H9 (cell line): ENCODE measurements at regions not wholly inside any gene's neighbourhood (a gene's known extent, or its start where the extent isn't known, plus 50 kb on each side); places are given as distances from the start of the nearest gene placed in this dataset.

ENCODE experiments used
- DNase-seq: peaks from one replicate; pipeline ENCODE4 v3.0.0-alpha.2; 2017
- H2AFZ ChIP-seq: one replicate; pipeline ENCODE4 v1.6.1; 2013; ENCODE audit warnings: mild to moderate bottlenecking, low read length, control low read depth, moderate library complexity
- H2AK5ac ChIP-seq: 2 replicates; pipeline ENCODE4 v1.6.1; 2013; ENCODE audit warnings: low read length, control low read depth, mixed read lengths; ENCODE audit not compliant: insufficient read length
- H2BK120ac ChIP-seq: one replicate; pipeline ENCODE4 v1.6.1; 2013; ENCODE audit warnings: low read depth, mild to moderate bottlenecking, low read length, control low read depth, inconsistent platforms; ENCODE audit not compliant: poor library complexity, severe bottlenecking
- H2BK12ac ChIP-seq: 2 replicates; pipeline ENCODE4 v1.6.1; 2013; ENCODE audit warnings: low read length, control low read depth, mixed read lengths, low read depth; ENCODE audit not compliant: insufficient read length
- H2BK15ac ChIP-seq: 2 replicates; pipeline ENCODE4 v1.6.1; 2013; ENCODE audit warnings: low read depth, low read length, control low read depth
- H2BK20ac ChIP-seq: one replicate; pipeline ENCODE4 v1.6.1; 2013; ENCODE audit warnings: low read depth, mild to moderate bottlenecking, low read length, control low read depth, inconsistent platforms; ENCODE audit not compliant: poor library complexity, severe bottlenecking
- H2BK5ac ChIP-seq: 2 replicates; pipeline ENCODE4 v1.6.1; 2013; ENCODE audit warnings: low read length, control low read depth, mixed read lengths; ENCODE audit not compliant: insufficient read length
- H3K14ac ChIP-seq: 2 replicates; pipeline ENCODE4 v1.6.1; 2013; ENCODE audit warnings: low read length, control low read depth; ENCODE audit not compliant: insufficient read depth
- H3K18ac ChIP-seq: 2 replicates; pipeline ENCODE4 v1.6.1; 2013; ENCODE audit warnings: low read depth, mild to moderate bottlenecking, mixed read lengths, low read length, control low read depth; ENCODE audit not compliant: insufficient read length
- H3K23ac ChIP-seq: 2 replicates; pipeline ENCODE4 v1.6.1; 2013; ENCODE audit warnings: low read length, control low read depth, mixed read lengths, low read depth; ENCODE audit not compliant: insufficient read length
- H3K23me2 ChIP-seq: 2 replicates; pipeline ENCODE4 v1.6.1; 2013; ENCODE audit warnings: low read depth, mild to moderate bottlenecking, mixed read lengths, low read length, control low read depth; ENCODE audit not compliant: insufficient read length, poor library complexity, severe bottlenecking
- H3K27ac ChIP-seq: 2 replicates; pipeline ENCODE4 v1.5.1; 2013; ENCODE audit warnings: low read length, control low read depth, mixed read lengths, low read depth; ENCODE audit not compliant: insufficient read length
- H3K27me3 ChIP-seq: 2 replicates; pipeline ENCODE4 v1.6.1; 2013; ENCODE audit warnings: low read length, control low read depth, inconsistent platforms; ENCODE audit not compliant: insufficient read depth
- H3K4ac ChIP-seq: 2 replicates; pipeline ENCODE4 v1.6.1; 2013; ENCODE audit warnings: low read depth, mild to moderate bottlenecking, control low read depth, inconsistent platforms, low read length, moderate library complexity
- H3K4me1 ChIP-seq: 2 replicates; pipeline ENCODE4 v1.6.1; 2013; ENCODE audit warnings: low read length, control low read depth, inconsistent platforms; ENCODE audit not compliant: insufficient read depth
- H3K4me2 ChIP-seq: 2 replicates; pipeline ENCODE4 v1.6.1; 2013; ENCODE audit warnings: low read length, control low read depth, mixed read lengths; ENCODE audit not compliant: insufficient read length, insufficient read depth
- H3K56ac ChIP-seq: 2 replicates; pipeline ENCODE4 v1.6.1; 2013; ENCODE audit warnings: low read depth, mild to moderate bottlenecking, mixed read lengths, low read length, control low read depth; ENCODE audit not compliant: insufficient read length
- H3K79me1 ChIP-seq: 2 replicates; pipeline ENCODE4 v1.6.1; 2013; ENCODE audit warnings: low read depth, mild to moderate bottlenecking, moderate library complexity, low read length, control low read depth, inconsistent platforms; ENCODE audit not compliant: insufficient read depth, poor library complexity, severe bottlenecking
- H3K79me2 ChIP-seq: 2 replicates; pipeline ENCODE4 v1.6.1; 2013; ENCODE audit warnings: low read length, control low read depth, inconsistent platforms; ENCODE audit not compliant: insufficient read depth
- H3K9ac ChIP-seq: 2 replicates; pipeline ENCODE4 v1.6.1; 2013; ENCODE audit warnings: low read length, control low read depth, mixed read lengths; ENCODE audit not compliant: insufficient read length; ENCODE audit errors: extremely low read depth
- H3K9me3 ChIP-seq: one replicate; pipeline ENCODE4 v1.6.1; 2013; ENCODE audit warnings: low read depth, low read length, inconsistent platforms; ENCODE audit not compliant: control insufficient read depth
- H3T11ph ChIP-seq: one replicate; pipeline ENCODE4 v1.6.1; 2013; ENCODE audit warnings: mild to moderate bottlenecking, low read length, control low read depth, inconsistent platforms
- H4K20me1 ChIP-seq: one replicate; pipeline ENCODE4 v1.6.1; 2013; ENCODE audit not compliant: control insufficient read depth, insufficient read length, insufficient read depth
- H4K5ac ChIP-seq: 2 replicates; pipeline ENCODE4 v1.6.1; 2013; ENCODE audit warnings: low read depth, mild to moderate bottlenecking, mixed read lengths, low read length, control low read depth; ENCODE audit not compliant: insufficient read length
- H4K8ac ChIP-seq: replicated peaks from 2 replicates; pipeline ENCODE4 v1.6.1; 2013; ENCODE audit warnings: low read length, control low read depth, mixed read lengths, low read depth; ENCODE audit not compliant: insufficient read length
- H4K91ac ChIP-seq: 2 replicates; pipeline ENCODE4 v1.6.1; 2013; ENCODE audit warnings: low read depth, mild to moderate bottlenecking, moderate library complexity, mixed read lengths, low read length, control low read depth; ENCODE audit not compliant: insufficient read length
- H3K27ac Mint-ChIP-seq, 3 experiments: 2 replicates in 2 of 3; 3 replicates in 1 of 3; pipeline ENCODE4 v1.8.0; 2020 to 2021; ENCODE audit warnings: mixed read lengths in 3 of 3, mild to moderate bottlenecking in 1 of 3, moderate library complexity in 1 of 3
- H3K27me3 Mint-ChIP-seq: 2 replicates; pipeline ENCODE4 v1.8.0; 2021; ENCODE audit warnings: low read depth, mild to moderate bottlenecking, moderate library complexity, mixed read lengths
- H3K36me3 Mint-ChIP-seq, 3 experiments: 2 replicates in 2 of 3; 3 replicates in 1 of 3; pipeline ENCODE4 v1.8.0; 2020 to 2021; ENCODE audit warnings: low read depth in 3 of 3, mixed read lengths in 3 of 3; ENCODE audit not compliant: insufficient read depth in 1 of 3
- H3K4me1 Mint-ChIP-seq, 2 experiments: 2 replicates each; pipeline ENCODE4 v1.8.0; 2020; ENCODE audit warnings: mixed read lengths in 2 of 2
- H3K4me3 Mint-ChIP-seq, 2 experiments: 2 replicates in 1 of 2; 3 replicates in 1 of 2; pipeline ENCODE4 v1.8.0; 2020 to 2021; ENCODE audit warnings: mild to moderate bottlenecking in 2 of 2, mixed read lengths in 2 of 2, moderate library complexity in 1 of 2
- H3K9me3 Mint-ChIP-seq, 2 experiments: 2 replicates in 1 of 2; 3 replicates in 1 of 2; pipeline ENCODE4 v1.8.0; 2020; ENCODE audit warnings: mild to moderate bottlenecking in 2 of 2, mixed read lengths in 2 of 2, moderate library complexity in 1 of 2
- WGBS: extraction: QIAGEN DNeasy Blood & Tissue Kit; methylation state at CpG from one replicate; pipeline ENCODE4 v1.1.7; 2013; ENCODE audit warnings: missing lambda C conversion rate, low lambda C conversion rate, mixed read lengths; ENCODE audit not compliant: insufficient read length; ENCODE audit errors: extremely low coverage; 5-methylcytosine and 5-hydroxymethylcytosine counted together
- TF ChIP-seq, protein P1 (sequence below): fragments of 200-600 bp; sonication (generic); conservative IDR thresholded peaks from 3 replicates; pipeline ENCODE4 v1.8.0; 2021; ENCODE audit warnings: antibody characterized with exemption, mild to moderate bottlenecking

DNA sequence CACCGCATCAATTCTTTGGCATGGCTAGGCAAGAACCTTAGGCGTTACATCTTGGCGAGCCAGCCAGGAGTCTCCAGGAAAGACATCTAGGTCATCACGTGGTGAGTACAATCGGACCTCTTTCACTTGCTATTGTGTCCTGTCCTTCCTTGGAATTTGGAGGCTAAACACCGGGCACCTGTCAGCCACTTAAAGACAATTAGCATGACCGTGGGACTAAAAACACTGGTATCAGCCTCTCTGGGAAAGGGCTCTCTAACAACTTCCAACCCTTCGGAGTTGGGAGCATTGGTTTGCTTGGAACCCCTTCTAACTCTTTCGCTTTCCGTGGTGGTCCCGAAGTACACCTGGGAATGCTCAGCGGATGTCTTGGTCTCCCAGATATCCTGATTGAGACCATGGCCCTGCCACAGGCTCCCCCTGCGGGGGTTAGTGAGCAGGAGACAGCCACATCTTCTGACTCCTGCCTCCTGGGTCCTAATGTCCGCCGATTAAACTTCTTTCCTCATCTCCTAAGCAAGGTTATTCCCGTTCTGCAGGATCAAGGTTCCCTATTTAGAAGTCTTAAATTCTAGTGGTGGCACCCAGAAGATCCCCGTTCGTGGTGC, 971.7 kb downstream of the FSCB start:
- Histone ChIP-seq H2BK120ac (no peak overlapping the region), H3K4me2 (no peak overlapping the region), H2AFZ (no peak overlapping the region), H2AK5ac (no peak overlapping the region), H3K14ac (no peak overlapping the region), H3K4me1 (no peaks in the 10 kb centered on the region), H2BK12ac (no peak overlapping the region), H3K27ac (no peak overlapping the region), H2BK5ac (no peak overlapping the region), H3K9ac (no peak overlapping the region), H3K79me2 (no peaks in the 10 kb centered on the region), H2BK15ac (no peak overlapping the region), H3K56ac (no peak overlapping the region), H3K4ac (no peak overlapping the region), H3K27me3 (no peaks in the 10 kb centered on the region), H4K91ac (no peak overlapping the region), H3T11ph (no peak overlapping the region), H3K23ac (no peak overlapping the region), H3K79me1 (no peaks in the 10 kb centered on the region), H4K8ac (no peak overlapping the region), H3K18ac (no peak overlapping the region), H3K9me3 (no peaks in the 10 kb centered on the region), H2BK20ac (no peak overlapping the region), H3K23me2 (no peaks in the 10 kb centered on the region), H4K5ac (no peak overlapping the region), H4K20me1 (no peaks in the 10 kb centered on the region)
- no peak overlapping the region for H3K27ac Mint-ChIP-seq
- WGBS = no CpG with 5 or more reads among the region's 18 CpGs
- H3K27me3 Mint-ChIP-seq = no peaks in the 10 kb centered on the region; the same call in 1 of the 2 replicates
- TF ChIP-seq, protein P1, sequence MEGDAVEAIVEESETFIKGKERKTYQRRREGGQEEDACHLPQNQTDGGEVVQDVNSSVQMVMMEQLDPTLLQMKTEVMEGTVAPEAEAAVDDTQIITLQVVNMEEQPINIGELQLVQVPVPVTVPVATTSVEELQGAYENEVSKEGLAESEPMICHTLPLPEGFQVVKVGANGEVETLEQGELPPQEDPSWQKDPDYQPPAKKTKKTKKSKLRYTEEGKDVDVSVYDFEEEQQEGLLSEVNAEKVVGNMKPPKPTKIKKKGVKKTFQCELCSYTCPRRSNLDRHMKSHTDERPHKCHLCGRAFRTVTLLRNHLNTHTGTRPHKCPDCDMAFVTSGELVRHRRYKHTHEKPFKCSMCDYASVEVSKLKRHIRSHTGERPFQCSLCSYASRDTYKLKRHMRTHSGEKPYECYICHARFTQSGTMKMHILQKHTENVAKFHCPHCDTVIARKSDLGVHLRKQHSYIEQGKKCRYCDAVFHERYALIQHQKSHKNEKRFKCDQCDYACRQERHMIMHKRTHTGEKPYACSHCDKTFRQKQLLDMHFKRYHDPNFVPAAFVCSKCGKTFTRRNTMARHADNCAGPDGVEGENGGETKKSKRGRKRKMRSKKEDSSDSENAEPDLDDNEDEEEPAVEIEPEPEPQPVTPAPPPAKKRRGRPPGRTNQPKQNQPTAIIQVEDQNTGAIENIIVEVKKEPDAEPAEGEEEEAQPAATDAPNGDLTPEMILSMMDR = no peak
- H3K4me3 Mint-ChIP-seq = no peak overlapping the region
- H3K4me1 Mint-ChIP-seq = peaks cover 6 to 10% of the 10 kb centered on the region in 2 experiments
- DNase-seq = peak; percentile 46
- H3K9me3 Mint-ChIP-seq = peaks cover 9 to 17% of the 10 kb centered on the region in 2 experiments; a peak in 4 of 5 replicates
- peaks cover 9 to 16% (median 11%) of the 10 kb centered on the region in 3 experiments for H3K36me3 Mint-ChIP-seq
